ENCODE measurements at regions not wholly inside any gene's neighbourhood (a gene's known extent, or its start where the extent isn't known, plus 50 kb on each side); places are given as distances from the start of the nearest gene placed in this dataset.

DNA sequence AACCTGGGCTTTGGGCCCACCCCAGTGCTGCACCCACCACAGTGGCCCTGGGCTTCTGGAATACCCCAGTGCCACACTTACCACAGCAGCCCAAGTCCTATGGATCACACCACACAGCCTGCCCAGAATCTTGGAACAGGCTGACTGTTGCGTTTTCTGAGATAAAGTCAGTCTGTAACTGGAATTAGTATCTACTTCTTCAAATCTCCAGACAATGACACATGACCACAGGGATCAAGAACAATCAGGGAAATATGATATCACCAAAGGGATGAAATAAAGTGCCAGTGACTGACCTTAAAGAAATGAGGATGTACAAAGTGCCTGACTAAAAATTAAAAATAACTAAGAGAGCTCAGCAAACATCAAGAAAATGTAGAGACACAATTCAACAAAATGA, 239.7 kb upstream of the PLD5 start:
- TF ChIP-seq, protein P1, sequence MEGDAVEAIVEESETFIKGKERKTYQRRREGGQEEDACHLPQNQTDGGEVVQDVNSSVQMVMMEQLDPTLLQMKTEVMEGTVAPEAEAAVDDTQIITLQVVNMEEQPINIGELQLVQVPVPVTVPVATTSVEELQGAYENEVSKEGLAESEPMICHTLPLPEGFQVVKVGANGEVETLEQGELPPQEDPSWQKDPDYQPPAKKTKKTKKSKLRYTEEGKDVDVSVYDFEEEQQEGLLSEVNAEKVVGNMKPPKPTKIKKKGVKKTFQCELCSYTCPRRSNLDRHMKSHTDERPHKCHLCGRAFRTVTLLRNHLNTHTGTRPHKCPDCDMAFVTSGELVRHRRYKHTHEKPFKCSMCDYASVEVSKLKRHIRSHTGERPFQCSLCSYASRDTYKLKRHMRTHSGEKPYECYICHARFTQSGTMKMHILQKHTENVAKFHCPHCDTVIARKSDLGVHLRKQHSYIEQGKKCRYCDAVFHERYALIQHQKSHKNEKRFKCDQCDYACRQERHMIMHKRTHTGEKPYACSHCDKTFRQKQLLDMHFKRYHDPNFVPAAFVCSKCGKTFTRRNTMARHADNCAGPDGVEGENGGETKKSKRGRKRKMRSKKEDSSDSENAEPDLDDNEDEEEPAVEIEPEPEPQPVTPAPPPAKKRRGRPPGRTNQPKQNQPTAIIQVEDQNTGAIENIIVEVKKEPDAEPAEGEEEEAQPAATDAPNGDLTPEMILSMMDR (conservative IDR thresholded peaks at IDR 0.05; ENCODE audit: low read depth in 2 of 2): no peak
- no peak for TF ChIP-seq POLR2AphosphoS5 (IDR thresholded peaks at IDR 0.05; ENCODE audit: low read depth)
- TF ChIP-seq EZH2phosphoT487 (IDR thresholded peaks at IDR 0.05; ENCODE audit: unreplicated experiment): no peak
- TF ChIP-seq NANOG (IDR thresholded peaks at IDR 0.05; ENCODE audit: borderline replicate concordance): no peak
- no peak for TF ChIP-seq CREB1 (CRISPR knock-in tag; IDR thresholded peaks at IDR 0.05; ENCODE audit: low read depth)
- no peak for TF ChIP-seq EZH2 (IDR thresholded peaks at IDR 0.05; ENCODE audit: low read depth, unreplicated experiment)

Measured in GM23338 (cell line).